ENCODE measurements at regions not wholly inside any gene's neighbourhood (a gene's known extent, or its start where the extent isn't known, plus 50 kb on each side); places are given as distances from the start of the nearest gene placed in this dataset.

- H3K27me3 ChIP-seq (replicated peaks; ENCODE audit: insufficient read depth, low read length), result no peaks in the 10 kb centered on the region
- no peak overlapping the region for H3K9ac ChIP-seq (ENCODE audit: low read length)
- H3F3A ChIP-seq (ENCODE audit: insufficient read depth, low read length), result no peaks in the 10 kb centered on the region
- no peak for TF ChIP-seq EZH2phosphoT487 (IDR thresholded peaks at IDR 0.05; ENCODE audit: low read length)
- no peak for TF ChIP-seq CTCF (IDR thresholded peaks at IDR 0.05; ENCODE audit: low read length)
- no peak for TF ChIP-seq EZH2 (optimal IDR thresholded peaks at IDR 0.05; ENCODE audit: low read depth, low read length)
- no peak overlapping the region for H3K4me2 ChIP-seq (ENCODE audit: low read depth, low read length)
- DNase-seq, result no peak
- H3K27ac ChIP-seq (ENCODE audit: low read length), result no peak overlapping the region
- no peak overlapping the region for H2AFZ ChIP-seq (ENCODE audit: low read length)
- no peaks in the 10 kb centered on the region for H3K36me3 ChIP-seq (replicated peaks; ENCODE audit: insufficient read depth, low read length)
- H3K9me2 ChIP-seq (replicated peaks; ENCODE audit: insufficient read depth, low read length), result no peaks in the 10 kb centered on the region
- H3K4me3 ChIP-seq (ENCODE audit: low read length), result no peak overlapping the region
- H3K4me1 ChIP-seq (ENCODE audit: low read length), result no peaks in the 10 kb centered on the region
- no peaks in the 10 kb centered on the region for H3K9me3 ChIP-seq (replicated peaks; ENCODE audit: insufficient read depth, low read length)
- H4K20me1 ChIP-seq (ENCODE audit: insufficient read depth, low read length), result no peaks in the 10 kb centered on the region
- H3K79me2 ChIP-seq (ENCODE audit: low read length), result no peaks in the 10 kb centered on the region
Observed at GRCh38 chr10:35784751-35785150, 142.7 kb upstream of the FZD8 start.

GRCh38 chr10:35783305-35783838, 141.3 kb upstream of the FZD8 start:
- Histone ChIP-seq H3K36me3 (replicated peaks; ENCODE audit: insufficient read depth, low read length) (no peaks in the 10 kb centered on the region), H3K79me2 (ENCODE audit: low read length) (no peaks in the 10 kb centered on the region), H3F3A (ENCODE audit: insufficient read depth, low read length) (no peaks in the 10 kb centered on the region), H3K27me3 (replicated peaks; ENCODE audit: insufficient read depth, low read length) (no peaks in the 10 kb centered on the region), H3K4me3 (ENCODE audit: low read length) (no peak overlapping the region), H3K9me2 (replicated peaks; ENCODE audit: insufficient read depth, low read length) (no peaks in the 10 kb centered on the region), H2AFZ (ENCODE audit: low read length) (no peak overlapping the region), H3K9ac (ENCODE audit: low read length) (no peak overlapping the region), H3K4me1 (ENCODE audit: low read length) (no peaks in the 10 kb centered on the region), H4K20me1 (ENCODE audit: insufficient read depth, low read length) (no peaks in the 10 kb centered on the region), H3K27ac (ENCODE audit: low read length) (no peak overlapping the region), H3K4me2 (ENCODE audit: low read depth, low read length) (no peak overlapping the region), H3K9me3 (replicated peaks; ENCODE audit: insufficient read depth, low read length) (no peaks in the 10 kb centered on the region)
- no peak for DNase-seq
- TF ChIP-seq CTCF (IDR thresholded peaks at IDR 0.05; ENCODE audit: low read length), result no peak
- no peak for TF ChIP-seq EZH2 (optimal IDR thresholded peaks at IDR 0.05; ENCODE audit: low read depth, low read length)

DNA sequence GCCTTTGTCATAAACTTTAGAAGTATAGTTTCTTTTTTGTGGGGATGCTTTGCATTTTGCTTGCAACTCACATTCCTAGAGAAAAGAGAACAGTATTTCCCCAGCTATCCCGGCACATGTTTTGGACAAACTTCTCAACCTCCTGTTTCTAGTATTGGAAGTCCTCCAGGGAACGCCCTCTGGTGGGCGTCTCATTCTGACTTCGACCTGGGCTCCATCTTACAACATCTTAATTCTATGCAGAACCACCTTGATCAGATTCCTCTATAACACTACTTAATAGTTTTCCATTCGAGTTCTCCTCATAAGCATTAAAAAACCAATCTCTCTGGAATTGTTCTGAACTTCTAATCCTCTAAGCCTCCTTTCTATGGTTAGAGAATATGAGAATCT, 139.5 kb upstream of the FZD8 start:
- peak; percentile 34 for TF ChIP-seq CTCF (IDR thresholded peaks at IDR 0.05; ENCODE audit: low read length)
- no peak for TF ChIP-seq EZH2 (optimal IDR thresholded peaks at IDR 0.05; ENCODE audit: low read depth, low read length)
- H3K9me3 ChIP-seq (replicated peaks; ENCODE audit: insufficient read depth, low read length), result no peaks in the 10 kb centered on the region
- no peak overlapping the region for H3K9ac ChIP-seq (ENCODE audit: low read length)
- no peaks in the 10 kb centered on the region for H4K20me1 ChIP-seq (ENCODE audit: insufficient read depth, low read length)
- H3K27me3 ChIP-seq (replicated peaks; ENCODE audit: insufficient read depth, low read length), result no peaks in the 10 kb centered on the region
- no peaks in the 10 kb centered on the region for H3K36me3 ChIP-seq (replicated peaks; ENCODE audit: insufficient read depth, low read length)
- no peak overlapping the region for H3K27ac ChIP-seq (ENCODE audit: low read length)
- no peaks in the 10 kb centered on the region for H3K9me2 ChIP-seq (replicated peaks; ENCODE audit: insufficient read depth, low read length)
- no peak overlapping the region for H3K4me3 ChIP-seq (ENCODE audit: low read length)
- H2AFZ ChIP-seq (ENCODE audit: low read length), result no peak overlapping the region
- no peak overlapping the region for H3K4me2 ChIP-seq (ENCODE audit: low read depth, low read length)
- no peaks in the 10 kb centered on the region for H3K4me1 ChIP-seq (ENCODE audit: low read length)
- DNase-seq, result peak; percentile 16
- no peaks in the 10 kb centered on the region for H3K79me2 ChIP-seq (ENCODE audit: low read length)
- H3F3A ChIP-seq (ENCODE audit: insufficient read depth, low read length), result no peaks in the 10 kb centered on the region

Data from MM.1S (cell line).